Parathyroid adenoma (tissue), 2 donors: ENCODE measurements at regions not wholly inside any gene's neighbourhood (a gene's known extent, or its start where the extent isn't known, plus 50 kb on each side); places are given as distances from the start of the nearest gene placed in this dataset.

Experiments used
- H2AFZ ChIP-seq: fragments of 300-600 bp; sonication (generic); one replicate; pipeline ENCODE4 v1.7.0; 2017; ENCODE audit warnings: antibody characterized with exemption, mild to moderate bottlenecking
- H3K27ac ChIP-seq: fragments of 300-600 bp; sonication (generic); one replicate; pipeline ENCODE4 v1.7.0; 2017
- H3K27me3 ChIP-seq: fragments of 300-600 bp; sonication (generic); one replicate; pipeline ENCODE4 v1.7.0; 2017; ENCODE audit warnings: low read length; ENCODE audit not compliant: control insufficient read depth, insufficient read depth
- H3K36me3 ChIP-seq: fragments of 300-600 bp; sonication (generic); one replicate; pipeline ENCODE4 v1.7.0; 2017; ENCODE audit warnings: low read length; ENCODE audit not compliant: control insufficient read depth, insufficient read depth
- H3K4me1 ChIP-seq: fragments of 300-600 bp; sonication (generic); one replicate; pipeline ENCODE4 v1.7.0; 2017; ENCODE audit warnings: control low read depth
- H3K4me2 ChIP-seq: fragments of 300-600 bp; sonication (generic); one replicate; pipeline ENCODE4 v1.7.0; 2017; ENCODE audit warnings: low read length
- H3K4me3 ChIP-seq: fragments of 300-600 bp; sonication (generic); one replicate; pipeline ENCODE4 v1.7.0; 2017; ENCODE audit warnings: low read depth, low read length
- H3K79me2 ChIP-seq: fragments of 300-600 bp; sonication (generic); one replicate; pipeline ENCODE4 v1.7.0; 2017; ENCODE audit warnings: control low read depth
- H3K9ac ChIP-seq: fragments of 300-600 bp; sonication (generic); one replicate; pipeline ENCODE4 v1.7.0; 2017; ENCODE audit warnings: mild to moderate bottlenecking
- H3K9me3 ChIP-seq: fragments of 300-600 bp; sonication (generic); one replicate; pipeline ENCODE4 v1.7.0; 2017; ENCODE audit warnings: low read length; ENCODE audit not compliant: control insufficient read depth
- CTCF ChIP-seq: fragments of 300-600 bp; sonication (generic); IDR thresholded peaks from one replicate; pipeline ENCODE4 v1.7.0; 2017; ENCODE audit warnings: antibody characterized with exemption, mild to moderate bottlenecking
- donor health status: primary hyperparathyroidism.

- Histone ChIP-seq H3K4me1 (no peaks in the 10 kb centered on the region), H3K4me2 (no peak overlapping the region), H3K27me3 (no peaks in the 10 kb centered on the region), H2AFZ (no peak overlapping the region), H3K9me3 (no peaks in the 10 kb centered on the region), H3K9ac (no peak overlapping the region), H3K79me2 (no peaks in the 10 kb centered on the region), H3K4me3 (no peak overlapping the region), H3K27ac (no peak overlapping the region), H3K36me3 (no peaks in the 10 kb centered on the region)
- TF ChIP-seq CTCF, result no peak
Observed at GRCh38 chr2:72041638-72042111, 106.0 kb downstream of the CYP26B1 start.

- Histone ChIP-seq H2AFZ (no peak overlapping the region), H3K4me3 (no peak overlapping the region), H3K79me2 (no peaks in the 10 kb centered on the region), H3K4me2 (no peak overlapping the region), H3K9me3 (no peaks in the 10 kb centered on the region), H3K27me3 (no peaks in the 10 kb centered on the region), H3K36me3 (no peaks in the 10 kb centered on the region), H3K9ac (no peak overlapping the region), H3K4me1 (no peaks in the 10 kb centered on the region), H3K27ac (no peak overlapping the region)
- no peak for TF ChIP-seq CTCF
Observed at GRCh38 chr2:72040629-72041571, 106.8 kb downstream of the CYP26B1 start.

GRCh38 chr2:72038524-72038923 lies 109.1 kb downstream of the CYP26B1 start:
- H3K4me1 ChIP-seq, result no peaks in the 10 kb centered on the region
- TF ChIP-seq CTCF, result no peak
- H3K79me2 ChIP-seq, result no peaks in the 10 kb centered on the region
- no peaks in the 10 kb centered on the region for H3K27me3 ChIP-seq
- no peaks in the 10 kb centered on the region for H3K36me3 ChIP-seq
- H3K4me3 ChIP-seq, result no peak overlapping the region
- no peak overlapping the region for H3K9ac ChIP-seq
- H2AFZ ChIP-seq, result no peak overlapping the region
- no peak overlapping the region for H3K27ac ChIP-seq
- no peaks in the 10 kb centered on the region for H3K9me3 ChIP-seq
- no peak overlapping the region for H3K4me2 ChIP-seq

- Histone ChIP-seq H3K79me2 (no peaks in the 10 kb centered on the region), H3K27ac (no peak overlapping the region), H3K9ac (no peak overlapping the region), H3K4me3 (no peak overlapping the region), H2AFZ (no peak overlapping the region), H3K27me3 (no peaks in the 10 kb centered on the region), H3K4me2 (no peak overlapping the region), H3K4me1 (no peaks in the 10 kb centered on the region), H3K9me3 (no peaks in the 10 kb centered on the region), H3K36me3 (no peaks in the 10 kb centered on the region)
- TF ChIP-seq CTCF, result no peak
Observed at GRCh38 chr2:72037261-72037666, 110.4 kb downstream of the CYP26B1 start.
